Fibroblast of lung (primary cell): ENCODE measurements at regions not wholly inside any gene's neighbourhood (a gene's known extent, or its start where the extent isn't known, plus 50 kb on each side); places are given as distances from the start of the nearest gene placed in this dataset.
A peak's percentile ranks its signal among the peaks of the same experiment; 100 is the strongest.

Experiments used
- DNase-seq, 2 donors: peaks; one replicate each; pipeline versions ENCODE4 v3.0.0 to v3.0.0-alpha.2; 2010; ENCODE audit warnings: low read depth in 2 of 2
- H2AFZ ChIP-seq: 2 replicates; pipeline ENCODE4 v1.5.1; 2012; ENCODE audit warnings: low read length, control low read depth, inconsistent platforms
- H3K27ac ChIP-seq: 2 replicates; pipeline ENCODE4 v1.5.1; 2011; ENCODE audit warnings: low read length, control low read depth; ENCODE audit not compliant: insufficient read depth
- H3K27me3 ChIP-seq: 2 replicates; pipeline ENCODE4 v1.5.1; 2011; ENCODE audit warnings: mild to moderate bottlenecking, low read length; ENCODE audit not compliant: control insufficient read depth, insufficient read depth
- H3K36me3 ChIP-seq: 2 replicates; pipeline ENCODE4 v1.5.1; 2011; ENCODE audit warnings: low read length; ENCODE audit not compliant: control insufficient read depth, insufficient read depth
- H3K4me1 ChIP-seq: 2 replicates; pipeline ENCODE4 v1.5.1; 2011; ENCODE audit warnings: low read length; ENCODE audit not compliant: control insufficient read depth, insufficient read depth; ENCODE audit errors: extremely low read depth
- H3K4me2 ChIP-seq: 2 replicates; pipeline ENCODE4 v1.5.1; 2011; ENCODE audit warnings: low read length, control low read depth; ENCODE audit not compliant: insufficient read depth; ENCODE audit errors: extremely low read depth
- H3K4me3 ChIP-seq, 4 experiments: fragments of 200-600 bp in 1 of 4; sonication (generic) in 1 of 4; replicated peaks in 1 of 4; 2 replicates each; pipeline ENCODE4 v1.5.1; 2011 to 2016; ENCODE audit warnings: low read length in 4 of 4, low read depth in 3 of 4, mild to moderate bottlenecking in 3 of 4, control low read depth in 2 of 4, inconsistent platforms in 1 of 4, mixed read lengths in 1 of 4; ENCODE audit not compliant: insufficient read depth in 1 of 4; ENCODE audit errors: control extremely low read depth in 1 of 4
- H3K79me2 ChIP-seq: 2 replicates; pipeline ENCODE4 v1.5.1; 2012; ENCODE audit warnings: mild to moderate bottlenecking, low read length, inconsistent platforms; ENCODE audit not compliant: control insufficient read depth, insufficient read depth
- H3K9ac ChIP-seq: 2 replicates; pipeline ENCODE4 v1.5.1; 2011; ENCODE audit warnings: mild to moderate bottlenecking, low read length, control low read depth; ENCODE audit not compliant: insufficient read depth
- H3K9me3 ChIP-seq: 2 replicates; pipeline ENCODE4 v1.5.1; 2012; ENCODE audit warnings: low read depth, low read length; ENCODE audit not compliant: control insufficient read depth, insufficient read depth
- H4K20me1 ChIP-seq: 2 replicates; pipeline ENCODE4 v1.5.1; 2011; ENCODE audit warnings: low read length; ENCODE audit not compliant: control insufficient read depth, insufficient read depth; ENCODE audit errors: extremely low read depth
- CTCF ChIP-seq, 2 donors: IDR thresholded peaks in 1 of 2; conservative IDR thresholded peaks in 1 of 2; 1 replicate in 1 of 2; 2 replicates in 1 of 2; pipeline ENCODE4 v1.5.1; 2011 to 2012; ENCODE audit warnings: low read length in 2 of 2, control low read depth in 1 of 2, inconsistent platforms in 1 of 2, low read depth in 1 of 2, mild to moderate bottlenecking in 1 of 2
- EZH2 ChIP-seq: IDR thresholded peaks from 2 replicates; pipeline ENCODE4 v1.5.1; 2012; ENCODE audit warnings: low read length, control low read depth, mild to moderate bottlenecking; ENCODE audit errors: missing control alignments

GRCh38 chrX:46144566-46144965 is 400.7 kb downstream of the ZNF674 start:
- H3K27me3 ChIP-seq = no peaks in the 10 kb centered on the region
- TF ChIP-seq CTCF (conservative IDR thresholded peaks at IDR 0.05 in 1 of 2, IDR thresholded peaks at IDR 0.05 in 1 of 2; ENCODE audit: low read depth in 1 of 2, low read length in 2 of 2) (no peak), EZH2 (no peak)
- no peak overlapping the region for H2AFZ ChIP-seq

GRCh38 chrX:46140272-46140671 is 404.9 kb downstream of the ZNF674 start:
- no peak overlapping the region for H3K4me2 ChIP-seq
- H2AFZ ChIP-seq = no peak overlapping the region
- H3K36me3 ChIP-seq = no peaks in the 10 kb centered on the region
- H3K79me2 ChIP-seq = no peaks in the 10 kb centered on the region
- no peaks in the 10 kb centered on the region for H3K9me3 ChIP-seq
- H3K4me3 ChIP-seq = no peak overlapping the region
- peak in 1 of 2 donors; percentile 49 for DNase-seq
- no peak overlapping the region for H3K9ac ChIP-seq
- no peaks in the 10 kb centered on the region for H4K20me1 ChIP-seq
- no peak for TF ChIP-seq CTCF (conservative IDR thresholded peaks at IDR 0.05 in 1 of 2, IDR thresholded peaks at IDR 0.05 in 1 of 2; ENCODE audit: low read depth in 1 of 2, low read length in 2 of 2)
- TF ChIP-seq EZH2 = no peak
- no peaks in the 10 kb centered on the region for H3K4me1 ChIP-seq
- H3K27ac ChIP-seq = no peak overlapping the region
- H3K27me3 ChIP-seq = no peaks in the 10 kb centered on the region

More at GRCh38 chrX:46144566-46144965, 400.7 kb downstream of the ZNF674 start:
- Histone ChIP-seq H4K20me1 (no peaks in the 10 kb centered on the region), H3K27ac (no peak overlapping the region), H3K4me3 (no peak overlapping the region), H3K9ac (no peak overlapping the region), H3K9me3 (no peaks in the 10 kb centered on the region), H3K4me1 (no peaks in the 10 kb centered on the region), H3K79me2 (no peaks in the 10 kb centered on the region), H3K4me2 (no peak overlapping the region), H3K36me3 (no peaks in the 10 kb centered on the region)
- DNase-seq = no peak

GRCh38 chrX:46130247-46130646 is 415.0 kb downstream of the ZNF674 start:
- no peak overlapping the region for H3K4me3 ChIP-seq
- no peaks in the 10 kb centered on the region for H3K4me1 ChIP-seq
- H3K79me2 ChIP-seq = no peaks in the 10 kb centered on the region
- H3K36me3 ChIP-seq = no peaks in the 10 kb centered on the region
- no peak overlapping the region for H3K9ac ChIP-seq
- no peak overlapping the region for H2AFZ ChIP-seq
- H3K27me3 ChIP-seq = no peaks in the 10 kb centered on the region
- TF ChIP-seq CTCF (conservative IDR thresholded peaks at IDR 0.05 in 1 of 2, IDR thresholded peaks at IDR 0.05 in 1 of 2; ENCODE audit: low read depth in 1 of 2, low read length in 2 of 2) (no peak), EZH2 (no peak)
- no peak overlapping the region for H3K27ac ChIP-seq
- no peaks in the 10 kb centered on the region for H3K9me3 ChIP-seq
- no peaks in the 10 kb centered on the region for H4K20me1 ChIP-seq
- H3K4me2 ChIP-seq = no peak overlapping the region
- no peak for DNase-seq
